Neural progenitor cell (in vitro differentiated cells): ENCODE measurements at regions not wholly inside any gene's neighbourhood (a gene's known extent, or its start where the extent isn't known, plus 50 kb on each side); places are given as distances from the start of the nearest gene placed in this dataset.

Source experiments
- EZH2 ChIP-seq: fragments of 200-600 bp; sonication (generic); IDR thresholded peaks from 2 replicates; pipeline ENCODE4 v1.6.1; 2017; ENCODE audit warnings: antibody characterized with exemption, mild to moderate bottlenecking, moderate library complexity
- EZH2phosphoT487 ChIP-seq: fragments of 200-600 bp; sonication (generic); IDR thresholded peaks from 2 replicates; pipeline ENCODE4 v1.6.1; 2017; ENCODE audit warnings: antibody characterized with exemption
- TF ChIP-seq, protein P1 (sequence below): fragments of 200-600 bp; sonication (generic); IDR thresholded peaks from 2 replicates; pipeline ENCODE4 v1.5.1; 2017; ENCODE audit warnings: antibody characterized with exemption, mild to moderate bottlenecking

DNA sequence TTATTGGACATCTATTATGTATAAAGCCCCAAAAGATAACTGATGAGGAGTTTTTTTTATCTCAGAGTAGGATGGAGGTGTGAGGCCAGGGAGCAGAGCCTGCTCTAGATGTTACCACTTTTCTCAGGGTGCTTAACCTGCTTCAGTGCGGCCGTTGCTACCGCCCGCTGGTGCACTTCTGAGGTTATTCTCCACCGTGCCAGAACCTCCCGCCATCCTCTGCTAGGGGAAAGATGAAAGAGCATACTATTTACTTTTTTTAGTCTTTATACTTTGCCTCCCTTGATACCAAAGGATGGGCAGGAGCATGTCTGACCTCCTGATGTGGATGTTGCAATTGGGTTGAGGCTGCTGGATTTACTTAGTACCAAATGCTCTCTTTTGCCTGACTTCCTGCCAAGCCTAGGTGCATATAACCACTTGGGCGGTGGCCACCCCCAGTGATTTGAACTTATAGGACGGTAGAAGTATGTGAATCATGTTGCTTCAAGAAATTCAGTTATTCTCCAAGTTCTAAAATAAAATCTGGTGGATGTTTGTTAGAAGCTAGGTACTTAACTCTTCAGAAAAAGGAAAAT is 71.1 kb upstream of the HSPB3 start:
- TF ChIP-seq, protein P1, sequence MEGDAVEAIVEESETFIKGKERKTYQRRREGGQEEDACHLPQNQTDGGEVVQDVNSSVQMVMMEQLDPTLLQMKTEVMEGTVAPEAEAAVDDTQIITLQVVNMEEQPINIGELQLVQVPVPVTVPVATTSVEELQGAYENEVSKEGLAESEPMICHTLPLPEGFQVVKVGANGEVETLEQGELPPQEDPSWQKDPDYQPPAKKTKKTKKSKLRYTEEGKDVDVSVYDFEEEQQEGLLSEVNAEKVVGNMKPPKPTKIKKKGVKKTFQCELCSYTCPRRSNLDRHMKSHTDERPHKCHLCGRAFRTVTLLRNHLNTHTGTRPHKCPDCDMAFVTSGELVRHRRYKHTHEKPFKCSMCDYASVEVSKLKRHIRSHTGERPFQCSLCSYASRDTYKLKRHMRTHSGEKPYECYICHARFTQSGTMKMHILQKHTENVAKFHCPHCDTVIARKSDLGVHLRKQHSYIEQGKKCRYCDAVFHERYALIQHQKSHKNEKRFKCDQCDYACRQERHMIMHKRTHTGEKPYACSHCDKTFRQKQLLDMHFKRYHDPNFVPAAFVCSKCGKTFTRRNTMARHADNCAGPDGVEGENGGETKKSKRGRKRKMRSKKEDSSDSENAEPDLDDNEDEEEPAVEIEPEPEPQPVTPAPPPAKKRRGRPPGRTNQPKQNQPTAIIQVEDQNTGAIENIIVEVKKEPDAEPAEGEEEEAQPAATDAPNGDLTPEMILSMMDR = no peak
- TF ChIP-seq EZH2phosphoT487 (no peak), EZH2 (no peak)
